ENCODE measurements at regions not wholly inside any gene's neighbourhood (a gene's known extent, or its start where the extent isn't known, plus 50 kb on each side); places are given as distances from the start of the nearest gene placed in this dataset.

DNA sequence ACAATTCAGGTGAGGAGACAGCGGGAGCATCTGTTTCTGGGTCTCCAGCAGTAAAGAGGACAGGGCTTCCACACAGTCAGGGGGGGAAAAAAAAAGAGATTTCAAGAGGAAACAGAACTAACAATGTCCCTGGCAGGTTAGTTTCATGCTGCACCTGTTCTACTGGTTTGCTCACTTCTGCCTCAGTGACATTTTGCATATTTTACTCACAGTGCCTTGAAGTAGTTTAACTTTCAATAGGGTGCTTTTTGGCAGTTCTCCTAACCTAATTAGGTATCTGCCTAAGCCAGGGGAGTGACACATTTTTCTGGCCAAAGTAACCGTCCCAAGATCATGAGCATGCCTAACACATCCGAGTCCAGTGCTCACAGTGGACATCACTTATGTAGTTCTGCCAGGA lies 109.0 kb upstream of the ALK start:
- TF ChIP-seq CTCF (IDR thresholded peaks at IDR 0.05 in 4 of 5, conservative IDR thresholded peaks at IDR 0.05 in 1 of 5) (no peak), POLR2A (IDR thresholded peaks at IDR 0.05) (no peak)
